HepG2 (cell line): ENCODE measurements at regions not wholly inside any gene's neighbourhood (a gene's known extent, or its start where the extent isn't known, plus 50 kb on each side); places are given as distances from the start of the nearest gene placed in this dataset.

ENCODE experiments used
- ADNP ChIP-seq: sonication (generic); formaldehyde crosslinking; IDR thresholded peaks from 2 replicates; pipeline ENCODE4 v1.4.0; 2020; ENCODE audit warnings: missing genetic modification reagents
- CHD2 ChIP-seq: IDR thresholded peaks from 2 replicates; pipeline ENCODE4 v1.6.1; 2011; ENCODE audit warnings: low read depth, low read length, improper control_type of control experiment
- CSRNP2 ChIP-seq: sonication (generic); formaldehyde crosslinking; conservative IDR thresholded peaks from 2 replicates; pipeline ENCODE4 v1.8.0; 2022; ENCODE audit warnings: low read depth, missing genetic modification reagents
- DNMT1 ChIP-seq: sonication (generic); formaldehyde crosslinking; IDR thresholded peaks from 2 replicates; pipeline ENCODE4 v1.5.1; 2020; ENCODE audit warnings: mild to moderate bottlenecking, missing genetic modification reagents
- FOSL2 ChIP-seq: sonication (generic); formaldehyde crosslinking; IDR thresholded peaks from 2 replicates; pipeline ENCODE4 v1.4.0; 2020; ENCODE audit warnings: missing genetic modification reagents
- FOXJ3 ChIP-seq: sonication (generic); formaldehyde crosslinking; IDR thresholded peaks from 2 replicates; pipeline ENCODE4 v1.4.0; 2020; ENCODE audit warnings: missing genetic modification reagents, mild to moderate bottlenecking, borderline replicate concordance
- HMG20A ChIP-seq: IDR thresholded peaks from 2 replicates; pipeline ENCODE4 v1.6.1; 2016; ENCODE audit warnings: borderline replicate concordance
- HOMEZ ChIP-seq: IDR thresholded peaks from 2 replicates; pipeline ENCODE4 v1.6.1; 2016; ENCODE audit warnings: low read depth
- JDP2 ChIP-seq: sonication (generic); formaldehyde crosslinking; IDR thresholded peaks from 2 replicates; pipeline ENCODE4 v1.8.1; 2022; ENCODE audit warnings: missing genetic modification reagents, borderline replicate concordance
- MNT ChIP-seq: fragments of 450-650 bp; IDR thresholded peaks from 2 replicates; pipeline ENCODE4 v1.6.1; 2016
- PBX3 ChIP-seq: sonication (generic); formaldehyde crosslinking; IDR thresholded peaks from 2 replicates; pipeline ENCODE4 v1.8.1; 2023; ENCODE audit warnings: missing genetic modification reagents, inconsistent platforms, borderline replicate concordance
- PHF8 ChIP-seq: sonication (generic); formaldehyde crosslinking; IDR thresholded peaks from 2 replicates; pipeline ENCODE4 v1.5.0; 2020; ENCODE audit warnings: missing genetic modification reagents
- POLR2AphosphoS2 ChIP-seq: IDR thresholded peaks from 2 replicates; pipeline ENCODE4 v1.6.1; 2011; ENCODE audit warnings: low read depth, low read length, improper control_type of control experiment
- SYNCRIP ChIP-seq: fragments of 200-400 bp; formaldehyde crosslinking; IDR thresholded peaks from 2 replicates; pipeline ENCODE4 v1.6.1; 2018; ENCODE audit warnings: mild to moderate bottlenecking, low read depth, low read length; ENCODE audit not compliant: insufficient read depth
- U2AF2 ChIP-seq: fragments of 200-400 bp; formaldehyde crosslinking; IDR thresholded peaks from 2 replicates; pipeline ENCODE4 v1.6.1; 2017; ENCODE audit warnings: low read depth, mild to moderate bottlenecking, low read length
- ZNF33B ChIP-seq: sonication (generic); formaldehyde crosslinking; IDR thresholded peaks from 2 replicates; pipeline ENCODE4 v1.5.1; 2020; ENCODE audit warnings: mild to moderate bottlenecking, missing genetic modification reagents
- ZNF513 ChIP-seq: sonication (generic); formaldehyde crosslinking; conservative IDR thresholded peaks from 2 replicates; pipeline ENCODE4 v1.5.0; 2020; ENCODE audit warnings: missing genetic modification reagents
- ZNF550 ChIP-seq: sonication (generic); formaldehyde crosslinking; IDR thresholded peaks from 2 replicates; pipeline ENCODE4 v1.4.0; 2020; ENCODE audit warnings: mild to moderate bottlenecking, missing genetic modification reagents, borderline replicate concordance
- ZNF567 ChIP-seq: sonication (generic); formaldehyde crosslinking; IDR thresholded peaks from 2 replicates; pipeline ENCODE4 v1.8.1; 2023; ENCODE audit warnings: mild to moderate bottlenecking, missing genetic modification reagents, borderline replicate concordance
- ZNF672 ChIP-seq: sonication (generic); formaldehyde crosslinking; IDR thresholded peaks from 2 replicates; pipeline ENCODE4 v1.8.1; 2022; ENCODE audit warnings: missing genetic modification reagents
- ZNF678 ChIP-seq: sonication (generic); formaldehyde crosslinking; IDR thresholded peaks from 2 replicates; pipeline ENCODE4 v1.4.0; 2020; ENCODE audit warnings: mild to moderate bottlenecking, missing genetic modification reagents
- ZNF713 ChIP-seq: sonication (generic); formaldehyde crosslinking; IDR thresholded peaks from 2 replicates; pipeline ENCODE4 v1.4.0; 2020; ENCODE audit warnings: mild to moderate bottlenecking, missing genetic modification reagents
- ZNF720 ChIP-seq: sonication (generic); formaldehyde crosslinking; IDR thresholded peaks from 2 replicates; pipeline ENCODE4 v1.4.0; 2020; ENCODE audit warnings: missing genetic modification reagents
- ZSCAN22 ChIP-seq: sonication (generic); formaldehyde crosslinking; IDR thresholded peaks from 2 replicates; pipeline ENCODE4 v1.4.0; 2020; ENCODE audit warnings: mild to moderate bottlenecking, missing genetic modification reagents

GRCh38 chr2:190136259-190136658 lies 73.7 kb upstream of the MSTN start (continued):
- no peak for TF ChIP-seq CSRNP2 (CRISPR knock-in tag)
- no peak for TF ChIP-seq ZNF550
- no peak for TF ChIP-seq DNMT1
- TF ChIP-seq ZNF720, result no peak
- TF ChIP-seq FOSL2 (CRISPR knock-in tag), result no peak
- peak; percentile 33; the same call in 1 of the 2 replicates for TF ChIP-seq FOXJ3 (CRISPR knock-in tag)
- no peak for TF ChIP-seq ZNF33B (CRISPR knock-in tag)
- TF ChIP-seq ZNF513 (CRISPR knock-in tag), result no peak
- no peak for TF ChIP-seq ZNF713 (CRISPR knock-in tag)
- TF ChIP-seq POLR2AphosphoS2, result no peak
- TF ChIP-seq JDP2 (CRISPR knock-in tag), result no peak
- TF ChIP-seq HMG20A (CRISPR knock-in tag), result no peak
- no peak for TF ChIP-seq MNT
- TF ChIP-seq PBX3 (CRISPR knock-in tag), result no peak
- no peak for TF ChIP-seq ZNF678 (CRISPR knock-in tag)
- no peak for TF ChIP-seq PHF8 (CRISPR knock-in tag)
- TF ChIP-seq SYNCRIP, result no peak
- TF ChIP-seq CHD2, result no peak
- no peak for TF ChIP-seq ZSCAN22 (CRISPR knock-in tag)
- TF ChIP-seq ZNF672, result no peak
- peak; percentile 88; the same call in 1 of the 2 replicates for TF ChIP-seq HOMEZ (CRISPR knock-in tag)
- TF ChIP-seq ADNP (CRISPR knock-in tag), result no peak
- TF ChIP-seq U2AF2, result 0 out of 2 replicates have a peak, but pooled peaks have one; percentile 78
- TF ChIP-seq ZNF567, result no peak
